RWPE2 (cell line): ENCODE measurements at regions not wholly inside any gene's neighbourhood (a gene's known extent, or its start where the extent isn't known, plus 50 kb on each side); places are given as distances from the start of the nearest gene placed in this dataset.
A peak's percentile ranks its signal among the peaks of the same experiment; 100 is the strongest.

Experiments
- ATAC-seq: fragments of 200-7000 bp; cut with Tn5 transposase; 3 replicates; pipeline ENCODE4 v1.9.1; 2021; ENCODE audit warnings: low read depth
- DNase-seq: peaks from one replicate; pipeline ENCODE4 v3.0.0-alpha.2; 2020; ENCODE audit warnings: low spot score
- H3K27ac ChIP-seq: fragments of 450-650 bp; 2 replicates; pipeline ENCODE4 v1.5.1; 2017; ENCODE audit warnings: mild to moderate bottlenecking; ENCODE audit not compliant: poor library complexity, severe bottlenecking
- H3K27me3 ChIP-seq: fragments of 250-450 bp; sonication (Bioruptor Pico); 2 replicates; pipeline ENCODE4 v1.5.1; 2021; ENCODE audit warnings: mild to moderate bottlenecking, moderate library complexity; ENCODE audit not compliant: insufficient read depth, poor library complexity, severe bottlenecking
- H3K36me3 ChIP-seq: fragments of 250-450 bp; sonication (Bioruptor Pico); 2 replicates; pipeline ENCODE4 v1.5.1; 2020; ENCODE audit warnings: low read depth, mild to moderate bottlenecking, moderate library complexity
- H3K4me1 ChIP-seq: fragments of 250-450 bp; sonication (Bioruptor Pico); 2 replicates; pipeline ENCODE4 v1.5.1; 2021; ENCODE audit warnings: mild to moderate bottlenecking, moderate library complexity; ENCODE audit not compliant: insufficient read depth, poor library complexity, severe bottlenecking
- H3K4me3 ChIP-seq: fragments of 250-450 bp; sonication (Bioruptor Pico); 2 replicates; pipeline ENCODE4 v1.5.1; 2021; ENCODE audit warnings: mild to moderate bottlenecking, moderate library complexity; ENCODE audit not compliant: severe bottlenecking
- H3K9me3 ChIP-seq: fragments of 250-450 bp; sonication (Bioruptor Pico); 2 replicates; pipeline ENCODE4 v1.5.1; 2021; ENCODE audit warnings: mild to moderate bottlenecking, moderate library complexity; ENCODE audit not compliant: severe bottlenecking
- TF ChIP-seq, protein P1 (sequence below): fragments of 450-650 bp; IDR thresholded peaks from one replicate; pipeline ENCODE4 v1.5.1; 2017; ENCODE audit warnings: mild to moderate bottlenecking, moderate library complexity; ENCODE audit not compliant: poor library complexity, severe bottlenecking

DNA sequence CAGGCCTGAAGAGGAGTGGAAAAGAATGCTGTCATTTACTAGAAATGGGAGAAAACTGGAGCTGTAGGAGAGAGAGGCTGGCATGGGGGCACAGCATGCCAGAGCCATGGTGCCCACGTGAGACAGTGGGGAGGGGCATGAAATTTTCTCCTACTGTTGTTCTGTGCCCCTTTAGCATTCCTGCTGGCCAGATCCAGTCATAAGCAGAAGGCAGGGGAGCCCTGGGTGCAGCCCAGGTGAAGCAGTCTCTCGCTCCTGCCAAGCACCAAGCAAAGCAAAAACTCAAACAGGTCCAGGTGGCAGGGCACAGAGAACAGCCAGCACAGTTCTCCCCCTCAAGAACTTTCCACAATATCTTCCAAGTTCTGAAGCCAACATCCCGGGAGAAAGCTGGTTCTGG lies 383.2 kb downstream of the TCERG1L start:
- Histone ChIP-seq H3K9me3 (peaks cover 3% of the 10 kb centered on the region), H3K4me3 (no peak overlapping the region)
- TF ChIP-seq, protein P1, sequence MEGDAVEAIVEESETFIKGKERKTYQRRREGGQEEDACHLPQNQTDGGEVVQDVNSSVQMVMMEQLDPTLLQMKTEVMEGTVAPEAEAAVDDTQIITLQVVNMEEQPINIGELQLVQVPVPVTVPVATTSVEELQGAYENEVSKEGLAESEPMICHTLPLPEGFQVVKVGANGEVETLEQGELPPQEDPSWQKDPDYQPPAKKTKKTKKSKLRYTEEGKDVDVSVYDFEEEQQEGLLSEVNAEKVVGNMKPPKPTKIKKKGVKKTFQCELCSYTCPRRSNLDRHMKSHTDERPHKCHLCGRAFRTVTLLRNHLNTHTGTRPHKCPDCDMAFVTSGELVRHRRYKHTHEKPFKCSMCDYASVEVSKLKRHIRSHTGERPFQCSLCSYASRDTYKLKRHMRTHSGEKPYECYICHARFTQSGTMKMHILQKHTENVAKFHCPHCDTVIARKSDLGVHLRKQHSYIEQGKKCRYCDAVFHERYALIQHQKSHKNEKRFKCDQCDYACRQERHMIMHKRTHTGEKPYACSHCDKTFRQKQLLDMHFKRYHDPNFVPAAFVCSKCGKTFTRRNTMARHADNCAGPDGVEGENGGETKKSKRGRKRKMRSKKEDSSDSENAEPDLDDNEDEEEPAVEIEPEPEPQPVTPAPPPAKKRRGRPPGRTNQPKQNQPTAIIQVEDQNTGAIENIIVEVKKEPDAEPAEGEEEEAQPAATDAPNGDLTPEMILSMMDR = no peak

DNA sequence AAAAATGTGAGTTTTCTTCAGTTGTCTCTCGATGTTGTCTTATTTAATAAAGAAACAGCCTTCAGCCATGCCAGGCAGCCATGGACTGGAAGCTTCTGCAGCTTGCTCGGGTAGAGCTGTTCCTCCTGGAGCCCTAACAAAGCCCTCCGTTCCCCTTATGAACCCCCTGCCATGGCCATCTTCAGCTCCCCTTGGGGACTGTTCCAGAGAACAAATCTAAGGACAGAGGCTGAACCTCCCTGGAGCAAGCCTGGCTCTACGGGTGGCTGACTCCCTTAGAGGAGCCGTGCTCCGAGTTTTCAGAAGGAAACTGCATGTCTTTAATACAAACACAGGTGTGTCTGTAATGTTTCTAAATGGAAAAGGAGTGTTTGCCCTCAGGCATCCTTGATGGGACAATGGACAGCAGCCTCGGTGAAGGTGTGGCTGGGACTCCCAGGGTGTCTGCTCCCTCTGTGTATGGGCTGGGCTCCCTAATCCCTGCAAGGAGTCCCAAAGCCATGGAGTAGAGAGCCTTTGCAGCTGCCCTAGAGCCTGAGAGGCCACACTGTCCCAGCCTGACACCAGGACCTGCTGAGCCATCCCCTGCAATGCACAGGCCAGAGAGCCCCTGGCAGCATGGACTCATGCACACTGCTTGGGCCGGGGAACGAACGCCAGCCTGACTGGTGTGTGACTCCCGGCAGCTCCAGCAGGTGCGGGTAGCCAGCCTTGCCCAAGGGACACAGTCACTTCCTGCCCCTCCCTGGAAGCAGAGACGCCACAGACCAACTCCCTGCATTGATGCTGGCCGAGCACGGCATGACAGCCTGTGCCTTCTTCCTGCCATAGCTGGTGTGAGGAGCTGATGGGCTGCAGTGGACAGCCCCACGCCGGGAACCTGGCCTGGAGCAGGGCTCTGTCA lies 381.8 kb downstream of the TCERG1L start:
- DNase-seq (no peak), ATAC-seq (peak; percentile 53)
- Histone ChIP-seq H3K36me3 (no peaks in the 10 kb centered on the region), H3K27ac (no peak overlapping the region), H3K4me3 (no peak overlapping the region), H3K4me1 (no peaks in the 10 kb centered on the region), H3K27me3 (no peaks in the 10 kb centered on the region), H3K9me3 (peaks cover 3% of the 10 kb centered on the region)
- TF ChIP-seq, protein P1 = no peak

More for the DNA sequence above, 383.2 kb downstream of the TCERG1L start:
- no peaks in the 10 kb centered on the region for H3K4me1 ChIP-seq
- ATAC-seq (no peak), DNase-seq (no peak)
- no peaks in the 10 kb centered on the region for H3K36me3 ChIP-seq
- H3K27me3 ChIP-seq = no peaks in the 10 kb centered on the region
- no peak overlapping the region for H3K27ac ChIP-seq

GRCh38 chr10:130930821-130931220 lies 380.7 kb downstream of the TCERG1L start:
- Histone ChIP-seq H3K27ac (no peak overlapping the region), H3K36me3 (no peaks in the 10 kb centered on the region), H3K4me3 (no peak overlapping the region), H3K9me3 (peaks cover 3% of the 10 kb centered on the region), H3K27me3 (no peaks in the 10 kb centered on the region), H3K4me1 (no peaks in the 10 kb centered on the region)
- ATAC-seq = no peak
- TF ChIP-seq, protein P1 = no peak
- DNase-seq = no peak

GRCh38 chr10:130931256-130931655 lies 380.3 kb downstream of the TCERG1L start:
- no peak for DNase-seq
- Histone ChIP-seq H3K27me3 (no peaks in the 10 kb centered on the region), H3K9me3 (peaks cover 3% of the 10 kb centered on the region), H3K27ac (no peak overlapping the region), H3K36me3 (no peaks in the 10 kb centered on the region), H3K4me1 (no peaks in the 10 kb centered on the region), H3K4me3 (no peak overlapping the region)
- no peak for ATAC-seq
- TF ChIP-seq, protein P1 = no peak
